Liver (tissue), 7 donors: ENCODE measurements at regions not wholly inside any gene's neighbourhood (a gene's known extent, or its start where the extent isn't known, plus 50 kb on each side); places are given as distances from the start of the nearest gene placed in this dataset.

Experiments used
- DNase-seq: peaks from one replicate; pipeline ENCODE4 v3.0.0-alpha.2; 2017; ENCODE audit warnings: low spot score
- H3K27ac ChIP-seq, 2 donors: one replicate each; pipeline ENCODE4 v1.7.0; 2013; ENCODE audit warnings: inconsistent platforms in 2 of 2, low read length in 2 of 2, control low read depth in 1 of 2, low read depth in 1 of 2, mild to moderate bottlenecking in 1 of 2
- H3K27me3 ChIP-seq, 4 donors: one replicate each; pipeline versions ENCODE4 v1.6.1 to v1.7.0; 2013; ENCODE audit warnings: low read length in 3 of 4, inconsistent platforms in 1 of 4, mild to moderate bottlenecking in 1 of 4, moderate library complexity in 1 of 4; ENCODE audit not compliant: control insufficient read depth in 4 of 4, insufficient read depth in 4 of 4
- H3K36me3 ChIP-seq, 4 donors: one replicate each; pipeline versions ENCODE4 v1.6.1 to v1.7.0; 2013; ENCODE audit warnings: low read length in 3 of 4, mild to moderate bottlenecking in 3 of 4, low read depth in 1 of 4, moderate library complexity in 1 of 4; ENCODE audit not compliant: control insufficient read depth in 4 of 4, insufficient read depth in 3 of 4
- H3K4me1 ChIP-seq, 4 donors: one replicate each; pipeline versions ENCODE4 v1.6.1 to v1.7.0; 2013; ENCODE audit warnings: low read length in 3 of 4, mild to moderate bottlenecking in 3 of 4, moderate library complexity in 1 of 4; ENCODE audit not compliant: control insufficient read depth in 4 of 4, insufficient read depth in 4 of 4
- H3K4me3 ChIP-seq, 3 donors: one replicate each; pipeline versions ENCODE4 v1.6.1 to v1.7.0; 2013; ENCODE audit warnings: low read length in 3 of 3, control low read depth in 1 of 3, low read depth in 1 of 3, mild to moderate bottlenecking in 1 of 3
- H3K9ac ChIP-seq, 2 donors: one replicate each; pipeline ENCODE4 v1.7.0; 2013; ENCODE audit warnings: low read length in 2 of 2, mild to moderate bottlenecking in 2 of 2, moderate library complexity in 2 of 2, control low read depth in 1 of 2, low read depth in 1 of 2
- H3K9me3 ChIP-seq, 4 donors: one replicate each; pipeline versions ENCODE4 v1.6.1 to v1.7.0; 2013; ENCODE audit warnings: low read length in 3 of 4; ENCODE audit not compliant: control insufficient read depth in 4 of 4
- EGR1 ChIP-seq, 2 donors: IDR thresholded peaks; 2 replicates each; pipeline ENCODE4 v1.6.1; 2016 to 2018; ENCODE audit warnings: antibody characterized with exemption in 2 of 2, low read depth in 2 of 2
- FOXA1 ChIP-seq: IDR thresholded peaks from 2 replicates; pipeline ENCODE4 v1.6.1; 2016; ENCODE audit warnings: antibody characterized with exemption
- FOXA2 ChIP-seq: IDR thresholded peaks from 2 replicates; pipeline ENCODE4 v1.6.1; 2016; ENCODE audit warnings: antibody characterized with exemption
- HNF4A ChIP-seq, 2 donors: conservative IDR thresholded peaks; 2 replicates each; pipeline ENCODE4 v1.6.1; 2016; ENCODE audit warnings: antibody characterized with exemption in 2 of 2, mild to moderate bottlenecking in 2 of 2
- HNF4G ChIP-seq: IDR thresholded peaks from 2 replicates; pipeline ENCODE4 v1.6.1; 2016; ENCODE audit warnings: antibody characterized with exemption
- JUND ChIP-seq, 2 donors: IDR thresholded peaks; 2 replicates each; pipeline ENCODE4 v1.6.1; 2016; ENCODE audit warnings: antibody characterized with exemption in 2 of 2
- NR2F2 ChIP-seq: IDR thresholded peaks from 2 replicates; pipeline ENCODE4 v1.6.1; 2016; ENCODE audit warnings: antibody characterized with exemption
- RAD21 ChIP-seq, 2 donors: IDR thresholded peaks; 2 replicates each; pipeline ENCODE4 v1.6.1; 2016; ENCODE audit warnings: antibody characterized with exemption in 2 of 2, mild to moderate bottlenecking in 2 of 2
- RXRA ChIP-seq, 2 donors: IDR thresholded peaks; 2 replicates each; pipeline ENCODE4 v1.6.1; 2017 to 2018; ENCODE audit warnings: antibody characterized with exemption in 2 of 2, mild to moderate bottlenecking in 1 of 2
- TAF1 ChIP-seq: conservative IDR thresholded peaks from 2 replicates; pipeline ENCODE4 v1.6.1; 2016; ENCODE audit warnings: antibody characterized with exemption, mild to moderate bottlenecking
- YY1 ChIP-seq: IDR thresholded peaks from 2 replicates; pipeline ENCODE4 v1.6.1; 2016; ENCODE audit warnings: antibody characterized with exemption, mild to moderate bottlenecking
- WGBS: extraction: QIAGEN DNeasy Blood & Tissue Kit; methylation state at CpG from one replicate; pipeline ENCODE4 v1.1.7; 2013; 5-methylcytosine and 5-hydroxymethylcytosine counted together
- TF ChIP-seq, protein P1 (sequence below): IDR thresholded peaks from 2 replicates; pipeline ENCODE4 v1.6.1; 2016; ENCODE audit warnings: antibody characterized with exemption
- TF ChIP-seq, protein P2 (sequence below): IDR thresholded peaks from 2 replicates; pipeline ENCODE4 v1.6.1; 2016; ENCODE audit warnings: antibody characterized with exemption
- TF ChIP-seq, protein P3 (sequence below): IDR thresholded peaks from 2 replicates; pipeline ENCODE4 v1.6.1; 2016; ENCODE audit warnings: antibody characterized with exemption
- TF ChIP-seq, protein P4 (sequence below): IDR thresholded peaks from 2 replicates; pipeline ENCODE4 v1.6.1; 2016; ENCODE audit warnings: antibody characterized with exemption, mild to moderate bottlenecking
- donor health status: healthy.
- donor health status: healthy.
- donor health status: healthy.
- donor health status: healthy.

DNA sequence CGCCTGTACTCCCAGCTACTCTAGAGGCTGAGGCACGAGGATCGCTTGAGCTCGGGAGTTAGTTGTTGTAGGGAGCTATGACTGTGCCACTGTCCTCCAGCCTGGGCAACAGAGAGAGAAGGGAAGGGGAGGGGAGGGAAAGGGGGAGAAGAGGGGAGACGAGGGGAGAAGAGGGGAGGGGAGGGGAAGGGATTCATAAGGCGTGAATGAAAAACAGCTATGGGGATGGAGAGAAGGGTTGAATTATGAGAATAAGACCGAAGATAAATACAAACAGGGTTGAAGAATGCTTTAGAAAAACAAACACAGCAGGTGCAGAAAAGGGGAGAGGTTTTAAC lies 106.0 kb downstream of the TRIM27 start:
- Histone ChIP-seq H3K36me3 (no peaks in the 10 kb centered on the region), H3K27me3 (peaks cover 6 to 27% (median 13%) of the 10 kb centered on the region in 4 donors), H3K4me1 (peaks cover 0 to 2% (median 0%) of the 10 kb centered on the region in 4 donors), H3K4me3 (no peak overlapping the region), H3K9ac (no peak overlapping the region), H3K9me3 (no peaks in the 10 kb centered on the region), H3K27ac (no peak overlapping the region)
- 10% methylated on average over 7 of the region's 7 CpGs for whole genome bisulfite sequencing
- TF ChIP-seq RAD21 (IDR thresholded peaks at IDR 0.05) (no peak), HNF4G (no peak), FOXA2 (no peak), JUND (IDR thresholded peaks at IDR 0.05) (no peak), EGR1 (IDR thresholded peaks at IDR 0.05; ENCODE audit: low read depth in 2 of 2) (no peak), FOXA1 (no peak), TAF1 (no peak), HNF4A (conservative IDR thresholded peaks at IDR 0.05) (no peak), YY1 (no peak), NR2F2 (no peak)
- TF ChIP-seq, protein P1, sequence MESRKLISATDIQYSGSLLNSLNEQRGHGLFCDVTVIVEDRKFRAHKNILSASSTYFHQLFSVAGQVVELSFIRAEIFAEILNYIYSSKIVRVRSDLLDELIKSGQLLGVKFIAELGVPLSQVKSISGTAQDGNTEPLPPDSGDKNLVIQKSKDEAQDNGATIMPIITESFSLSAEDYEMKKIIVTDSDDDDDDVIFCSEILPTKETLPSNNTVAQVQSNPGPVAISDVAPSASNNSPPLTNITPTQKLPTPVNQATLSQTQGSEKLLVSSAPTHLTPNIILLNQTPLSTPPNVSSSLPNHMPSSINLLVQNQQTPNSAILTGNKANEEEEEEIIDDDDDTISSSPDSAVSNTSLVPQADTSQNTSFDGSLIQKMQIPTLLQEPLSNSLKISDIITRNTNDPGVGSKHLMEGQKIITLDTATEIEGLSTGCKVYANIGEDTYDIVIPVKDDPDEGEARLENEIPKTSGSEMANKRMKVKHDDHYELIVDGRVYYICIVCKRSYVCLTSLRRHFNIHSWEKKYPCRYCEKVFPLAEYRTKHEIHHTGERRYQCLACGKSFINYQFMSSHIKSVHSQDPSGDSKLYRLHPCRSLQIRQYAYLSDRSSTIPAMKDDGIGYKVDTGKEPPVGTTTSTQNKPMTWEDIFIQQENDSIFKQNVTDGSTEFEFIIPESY: no peak
- TF ChIP-seq, protein P2, sequence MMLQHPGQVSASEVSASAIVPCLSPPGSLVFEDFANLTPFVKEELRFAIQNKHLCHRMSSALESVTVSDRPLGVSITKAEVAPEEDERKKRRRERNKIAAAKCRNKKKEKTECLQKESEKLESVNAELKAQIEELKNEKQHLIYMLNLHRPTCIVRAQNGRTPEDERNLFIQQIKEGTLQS: no peak
- TF ChIP-seq, protein P3, sequence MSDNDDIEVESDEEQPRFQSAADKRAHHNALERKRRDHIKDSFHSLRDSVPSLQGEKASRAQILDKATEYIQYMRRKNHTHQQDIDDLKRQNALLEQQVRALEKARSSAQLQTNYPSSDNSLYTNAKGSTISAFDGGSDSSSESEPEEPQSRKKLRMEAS: no peak
- TF ChIP-seq, protein P4, sequence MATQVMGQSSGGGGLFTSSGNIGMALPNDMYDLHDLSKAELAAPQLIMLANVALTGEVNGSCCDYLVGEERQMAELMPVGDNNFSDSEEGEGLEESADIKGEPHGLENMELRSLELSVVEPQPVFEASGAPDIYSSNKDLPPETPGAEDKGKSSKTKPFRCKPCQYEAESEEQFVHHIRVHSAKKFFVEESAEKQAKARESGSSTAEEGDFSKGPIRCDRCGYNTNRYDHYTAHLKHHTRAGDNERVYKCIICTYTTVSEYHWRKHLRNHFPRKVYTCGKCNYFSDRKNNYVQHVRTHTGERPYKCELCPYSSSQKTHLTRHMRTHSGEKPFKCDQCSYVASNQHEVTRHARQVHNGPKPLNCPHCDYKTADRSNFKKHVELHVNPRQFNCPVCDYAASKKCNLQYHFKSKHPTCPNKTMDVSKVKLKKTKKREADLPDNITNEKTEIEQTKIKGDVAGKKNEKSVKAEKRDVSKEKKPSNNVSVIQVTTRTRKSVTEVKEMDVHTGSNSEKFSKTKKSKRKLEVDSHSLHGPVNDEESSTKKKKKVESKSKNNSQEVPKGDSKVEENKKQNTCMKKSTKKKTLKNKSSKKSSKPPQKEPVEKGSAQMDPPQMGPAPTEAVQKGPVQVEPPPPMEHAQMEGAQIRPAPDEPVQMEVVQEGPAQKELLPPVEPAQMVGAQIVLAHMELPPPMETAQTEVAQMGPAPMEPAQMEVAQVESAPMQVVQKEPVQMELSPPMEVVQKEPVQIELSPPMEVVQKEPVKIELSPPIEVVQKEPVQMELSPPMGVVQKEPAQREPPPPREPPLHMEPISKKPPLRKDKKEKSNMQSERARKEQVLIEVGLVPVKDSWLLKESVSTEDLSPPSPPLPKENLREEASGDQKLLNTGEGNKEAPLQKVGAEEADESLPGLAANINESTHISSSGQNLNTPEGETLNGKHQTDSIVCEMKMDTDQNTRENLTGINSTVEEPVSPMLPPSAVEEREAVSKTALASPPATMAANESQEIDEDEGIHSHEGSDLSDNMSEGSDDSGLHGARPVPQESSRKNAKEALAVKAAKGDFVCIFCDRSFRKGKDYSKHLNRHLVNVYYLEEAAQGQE: no peak
- no peak for DNase-seq

DNA sequence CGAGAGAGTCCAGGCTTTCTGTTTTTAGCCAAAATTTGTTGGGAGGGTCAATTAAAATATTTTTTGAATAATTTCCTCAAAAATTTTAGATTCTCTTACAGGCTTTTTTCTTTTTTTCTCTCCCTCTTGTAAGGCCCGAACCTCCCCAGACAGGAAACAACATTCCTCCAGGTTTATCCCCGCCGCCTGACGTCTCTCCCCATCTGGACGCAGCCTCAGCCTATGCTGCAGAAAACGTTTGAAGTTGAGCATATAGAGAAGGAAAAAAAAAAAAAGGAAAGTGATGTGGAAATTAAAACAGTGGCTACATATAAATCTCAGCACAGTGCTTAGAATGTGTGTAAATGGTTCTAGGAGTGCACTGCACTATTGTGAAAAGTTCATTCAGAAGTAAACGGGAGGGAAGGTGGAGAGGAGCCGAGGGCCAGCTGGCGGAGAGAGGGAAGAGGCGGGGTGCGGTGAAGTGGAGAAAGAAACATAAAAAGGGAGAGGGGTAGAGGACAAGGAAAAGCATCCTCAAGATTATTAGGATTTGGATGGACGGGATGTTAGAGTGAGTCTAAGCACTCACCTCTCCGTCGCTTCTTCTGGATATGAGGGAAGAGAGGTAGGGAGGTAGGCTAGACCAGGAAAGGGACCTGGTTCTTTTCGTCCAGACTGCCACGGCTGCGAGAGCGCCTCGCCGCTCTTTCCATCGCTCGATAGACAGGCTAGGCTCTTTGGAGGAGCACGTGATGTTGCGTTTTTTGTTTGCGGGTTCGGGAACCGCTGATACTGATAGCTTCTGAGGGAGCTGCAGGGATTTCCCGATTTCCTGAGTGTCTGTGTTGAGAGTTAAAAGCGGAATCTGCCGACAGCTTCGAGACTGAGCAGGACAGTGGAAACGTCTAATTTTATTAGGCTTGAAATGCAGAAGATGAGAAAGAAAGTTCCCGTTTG lies 98.7 kb downstream of the TRIM27 start:
- H3K9me3 ChIP-seq: no peaks in the 10 kb centered on the region
- H3K36me3 ChIP-seq: no peaks in the 10 kb centered on the region
- peaks cover 0 to 26% (median 9%) of the 10 kb centered on the region in 4 donors for H3K27me3 ChIP-seq
- TF ChIP-seq NR2F2 (no peak), HNF4A (conservative IDR thresholded peaks at IDR 0.05) (no peak), YY1 (no peak), RXRA (IDR thresholded peaks at IDR 0.05) (no peak), JUND (IDR thresholded peaks at IDR 0.05) (no peak)
- TF ChIP-seq, protein P4: no peak
- TF ChIP-seq, protein P1: no peak
- no peak overlapping the region for H3K9ac ChIP-seq
- no peak for DNase-seq
- 5% methylated on average over 34 of the region's 34 CpGs for WGBS
- H3K27ac ChIP-seq: no peak overlapping the region
- H3K4me1 ChIP-seq: peaks cover 0 to 2% (median 0%) of the 10 kb centered on the region in 4 donors
- H3K4me3 ChIP-seq: no peak overlapping the region
